WTC11 (cell line): ENCODE measurements at regions not wholly inside any gene's neighbourhood (a gene's known extent, or its start where the extent isn't known, plus 50 kb on each side); places are given as distances from the start of the nearest gene placed in this dataset.

Source experiments
- ATAC-seq: fragments of 200-7000 bp; cut with Tn5 transposase; 2 replicates; pipeline ENCODE4 v1.10.0; 2021; ENCODE audit warnings: mild to moderate bottlenecking, moderate library complexity
- CTCF ChIA-PET: fragments of 300-600 bp; sonication (Branson Sonifier 250); formaldehyde crosslinking; loops from one replicate; lab custom pipeline; 2021; ENCODE audit warnings: antibody characterized with exemption; lab: Charles Lee
- POLR2A ChIA-PET: fragments of 350-600 bp; sonication (Branson Sonifier 250); formaldehyde crosslinking; loops from one replicate; lab custom pipeline; 2021; ENCODE audit warnings: antibody characterized with exemption; lab: Charles Lee
- DNase-seq: peaks from one replicate; pipeline ENCODE4 v3.0.0; 2021; ENCODE audit warnings: low spot score
- H3K27ac Mint-ChIP-seq: 2 replicates; pipeline ENCODE4 v1.8.0; 2021; ENCODE audit warnings: mixed read lengths
- H3K27me3 Mint-ChIP-seq: 2 replicates; pipeline ENCODE4 v1.8.0; 2021; ENCODE audit warnings: low read depth, mild to moderate bottlenecking, moderate library complexity, mixed read lengths
- H3K36me3 Mint-ChIP-seq: 2 replicates; pipeline ENCODE4 v1.8.0; 2021; ENCODE audit warnings: mixed read lengths
- H3K4me1 Mint-ChIP-seq: 2 replicates; pipeline ENCODE4 v1.8.0; 2022; ENCODE audit warnings: mixed read lengths
- H3K4me3 Mint-ChIP-seq: 2 replicates; pipeline ENCODE4 v1.8.0; 2021; ENCODE audit warnings: mild to moderate bottlenecking, moderate library complexity, mixed read lengths
- H3K9me3 Mint-ChIP-seq: 2 replicates; pipeline ENCODE4 v1.8.0; 2021; ENCODE audit warnings: mixed read lengths
- ARID4B ChIP-seq: sonication (generic); formaldehyde crosslinking; IDR thresholded peaks from 2 replicates; pipeline ENCODE4 v1.8.0; 2023; ENCODE audit warnings: missing genetic modification reagents, mild to moderate bottlenecking, borderline replicate concordance
- CBFB ChIP-seq: sonication (generic); formaldehyde crosslinking; IDR thresholded peaks from 2 replicates; pipeline ENCODE4 v1.8.1; 2022; ENCODE audit warnings: mild to moderate bottlenecking, low read depth, missing genetic modification reagents
- ETV6 ChIP-seq: sonication (generic); formaldehyde crosslinking; IDR thresholded peaks from 2 replicates; pipeline ENCODE4 v1.8.1; 2022; ENCODE audit warnings: mild to moderate bottlenecking, missing genetic modification reagents
- GABPB1 ChIP-seq: sonication (generic); formaldehyde crosslinking; IDR thresholded peaks from 2 replicates; pipeline ENCODE4 v1.8.1; 2023; ENCODE audit warnings: mild to moderate bottlenecking, missing genetic modification reagents
- IRF2 ChIP-seq: sonication (generic); formaldehyde crosslinking; IDR thresholded peaks from 2 replicates; pipeline ENCODE4 v1.8.0; 2022; ENCODE audit warnings: low read depth, missing genetic modification reagents, borderline replicate concordance
- KAT7 ChIP-seq: sonication (generic); formaldehyde crosslinking; IDR thresholded peaks from 2 replicates; pipeline ENCODE4 v1.8.1; 2023; ENCODE audit warnings: missing genetic modification reagents, mild to moderate bottlenecking, borderline replicate concordance
- NFATC4 ChIP-seq: fragments of 250-450 bp; sonication (Bioruptor Pico); IDR thresholded peaks from 2 replicates; pipeline ENCODE4 v1.9.0; 2021; ENCODE audit warnings: mild to moderate bottlenecking
- NR2C2 ChIP-seq: sonication (generic); formaldehyde crosslinking; IDR thresholded peaks from 2 replicates; pipeline ENCODE4 v1.8.0; 2022; ENCODE audit warnings: mild to moderate bottlenecking, missing genetic modification reagents
- RELA ChIP-seq: sonication (generic); formaldehyde crosslinking; IDR thresholded peaks from 2 replicates; pipeline ENCODE4 v1.8.1; 2022; ENCODE audit warnings: missing genetic modification reagents, mild to moderate bottlenecking, borderline replicate concordance
- RORB ChIP-seq: fragments of 250-450 bp; sonication (Bioruptor Pico); IDR thresholded peaks from 2 replicates; pipeline ENCODE4 v1.9.0; 2021; ENCODE audit warnings: mild to moderate bottlenecking
- SOX15 ChIP-seq: fragments of 250-450 bp; sonication (Bioruptor Pico); IDR thresholded peaks from 2 replicates; pipeline ENCODE4 v1.9.0; 2021; ENCODE audit warnings: mild to moderate bottlenecking
- TCF7 ChIP-seq: sonication (generic); formaldehyde crosslinking; IDR thresholded peaks from 2 replicates; pipeline ENCODE4 v1.8.0; 2022; ENCODE audit warnings: mild to moderate bottlenecking, low read depth, missing genetic modification reagents, moderate library complexity
- TEAD1 ChIP-seq: sonication (generic); formaldehyde crosslinking; IDR thresholded peaks from 2 replicates; pipeline ENCODE4 v1.8.0; 2022; ENCODE audit warnings: mild to moderate bottlenecking, missing genetic modification reagents
- TEAD4 ChIP-seq: sonication (generic); formaldehyde crosslinking; IDR thresholded peaks from 2 replicates; pipeline ENCODE4 v1.8.0; 2022; ENCODE audit warnings: mild to moderate bottlenecking, missing genetic modification reagents
- ZBTB21 ChIP-seq: sonication (generic); formaldehyde crosslinking; IDR thresholded peaks from 2 replicates; pipeline ENCODE4 v1.8.1; 2023; ENCODE audit warnings: mild to moderate bottlenecking, missing genetic modification reagents, borderline replicate concordance
- TF ChIP-seq, protein P1 (sequence below): sonication (generic); formaldehyde crosslinking; IDR thresholded peaks from 2 replicates; pipeline ENCODE4 v1.8.1; 2023; ENCODE audit warnings: mild to moderate bottlenecking, moderate library complexity, missing genetic modification reagents
- TF ChIP-seq, protein P2 (sequence below): sonication (generic); formaldehyde crosslinking; IDR thresholded peaks from 2 replicates; pipeline ENCODE4 v1.8.0; 2023; ENCODE audit warnings: missing genetic modification reagents
- TF ChIP-seq, protein P3 (sequence below): fragments of 250-450 bp; sonication (Bioruptor Pico); IDR thresholded peaks from 2 replicates; pipeline ENCODE4 v1.9.0; 2021; ENCODE audit warnings: mild to moderate bottlenecking, borderline replicate concordance
- TF ChIP-seq, protein P4 (sequence below): sonication (generic); formaldehyde crosslinking; IDR thresholded peaks from 2 replicates; pipeline ENCODE4 v1.8.0; 2022; ENCODE audit warnings: mild to moderate bottlenecking, missing genetic modification reagents
- TF ChIP-seq, protein P5 (sequence below): sonication (generic); formaldehyde crosslinking; IDR thresholded peaks from 2 replicates; pipeline ENCODE4 v1.8.0; 2022; ENCODE audit warnings: mild to moderate bottlenecking, missing genetic modification reagents

DNA sequence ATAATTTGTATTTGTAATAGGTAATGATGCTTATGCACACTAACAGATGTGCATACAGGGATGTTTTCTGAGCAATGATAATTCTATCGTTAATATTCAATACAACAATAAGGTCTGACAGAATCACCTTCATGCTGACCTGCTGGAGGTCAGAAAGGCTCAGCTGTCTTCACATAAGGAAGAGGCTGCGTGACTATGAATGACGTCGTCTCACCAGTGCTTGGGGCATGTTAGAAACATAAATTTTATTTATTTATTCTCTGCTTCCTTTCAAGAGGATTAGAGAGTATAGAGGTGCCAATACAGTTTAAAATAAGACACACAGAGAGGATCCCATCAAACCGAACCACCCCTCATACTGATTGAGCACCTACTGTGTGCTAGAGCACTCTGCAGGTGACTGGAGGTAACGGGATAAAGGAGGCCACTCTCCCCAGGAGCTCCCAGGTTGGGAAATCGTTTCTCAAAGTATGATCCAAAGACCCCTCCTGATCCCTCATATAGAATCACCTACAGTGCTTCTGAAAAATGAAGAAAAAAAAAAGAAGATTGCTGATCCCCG lies 265.6 kb upstream of the NPVF start:
- ATAC-seq, result no peak
- CTCF ChIA-PET, result no interaction called here
- no peaks in the 10 kb centered on the region for H3K27me3 Mint-ChIP-seq

DNA sequence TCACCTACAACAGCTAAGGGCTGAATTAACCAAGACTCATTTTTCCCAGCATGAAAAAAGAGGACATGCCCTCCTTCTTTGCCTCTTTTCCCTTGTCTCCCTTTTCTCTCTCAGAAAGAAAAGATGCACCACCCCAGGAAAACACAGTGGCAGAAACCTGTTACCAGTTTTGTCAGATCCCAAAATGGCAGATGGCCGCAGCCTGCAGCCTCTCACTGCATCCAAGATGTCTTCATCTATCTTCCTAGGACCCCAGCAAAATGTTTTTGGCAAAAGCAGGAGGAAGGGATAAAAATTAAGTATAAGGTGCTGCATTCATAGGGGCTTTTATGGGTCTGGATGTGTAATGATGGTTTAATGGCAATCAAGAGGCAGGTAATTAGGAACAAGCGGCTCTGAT lies 266.6 kb upstream of the NPVF start:
- no peak for TF ChIP-seq TEAD4 (CRISPR knock-in tag)
- no peak for TF ChIP-seq TCF7 (CRISPR knock-in tag)
- no peak for TF ChIP-seq NR2C2 (CRISPR knock-in tag)
- no peak for TF ChIP-seq ARID4B (CRISPR knock-in tag)
- TF ChIP-seq NFATC4 (CRISPR knock-in tag), result no peak
- TF ChIP-seq, protein P1, sequence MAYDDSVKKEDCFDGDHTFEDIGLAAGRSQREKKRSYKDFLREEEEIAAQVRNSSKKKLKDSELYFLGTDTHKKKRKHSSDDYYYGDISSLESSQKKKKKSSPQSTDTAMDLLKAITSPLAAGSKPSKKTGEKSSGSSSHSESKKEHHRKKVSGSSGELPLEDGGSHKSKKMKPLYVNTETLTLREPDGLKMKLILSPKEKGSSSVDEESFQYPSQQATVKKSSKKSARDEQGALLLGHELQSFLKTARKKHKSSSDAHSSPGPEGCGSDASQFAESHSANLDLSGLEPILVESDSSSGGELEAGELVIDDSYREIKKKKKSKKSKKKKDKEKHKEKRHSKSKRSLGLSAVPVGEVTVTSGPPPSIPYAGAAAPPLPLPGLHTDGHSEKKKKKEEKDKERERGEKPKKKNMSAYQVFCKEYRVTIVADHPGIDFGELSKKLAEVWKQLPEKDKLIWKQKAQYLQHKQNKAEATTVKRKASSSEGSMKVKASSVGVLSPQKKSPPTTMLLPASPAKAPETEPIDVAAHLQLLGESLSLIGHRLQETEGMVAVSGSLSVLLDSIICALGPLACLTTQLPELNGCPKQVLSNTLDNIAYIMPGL, result no peak
- TF ChIP-seq KAT7, result no peak
- no peak for TF ChIP-seq ZBTB21 (CRISPR knock-in tag)
- no peak for TF ChIP-seq CBFB (CRISPR knock-in tag)
- TF ChIP-seq, protein P2, sequence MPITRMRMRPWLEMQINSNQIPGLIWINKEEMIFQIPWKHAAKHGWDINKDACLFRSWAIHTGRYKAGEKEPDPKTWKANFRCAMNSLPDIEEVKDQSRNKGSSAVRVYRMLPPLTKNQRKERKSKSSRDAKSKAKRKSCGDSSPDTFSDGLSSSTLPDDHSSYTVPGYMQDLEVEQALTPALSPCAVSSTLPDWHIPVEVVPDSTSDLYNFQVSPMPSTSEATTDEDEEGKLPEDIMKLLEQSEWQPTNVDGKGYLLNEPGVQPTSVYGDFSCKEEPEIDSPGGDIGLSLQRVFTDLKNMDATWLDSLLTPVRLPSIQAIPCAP (CRISPR knock-in tag), result no peak
- no peak for TF ChIP-seq SOX15
- TF ChIP-seq, protein P3, sequence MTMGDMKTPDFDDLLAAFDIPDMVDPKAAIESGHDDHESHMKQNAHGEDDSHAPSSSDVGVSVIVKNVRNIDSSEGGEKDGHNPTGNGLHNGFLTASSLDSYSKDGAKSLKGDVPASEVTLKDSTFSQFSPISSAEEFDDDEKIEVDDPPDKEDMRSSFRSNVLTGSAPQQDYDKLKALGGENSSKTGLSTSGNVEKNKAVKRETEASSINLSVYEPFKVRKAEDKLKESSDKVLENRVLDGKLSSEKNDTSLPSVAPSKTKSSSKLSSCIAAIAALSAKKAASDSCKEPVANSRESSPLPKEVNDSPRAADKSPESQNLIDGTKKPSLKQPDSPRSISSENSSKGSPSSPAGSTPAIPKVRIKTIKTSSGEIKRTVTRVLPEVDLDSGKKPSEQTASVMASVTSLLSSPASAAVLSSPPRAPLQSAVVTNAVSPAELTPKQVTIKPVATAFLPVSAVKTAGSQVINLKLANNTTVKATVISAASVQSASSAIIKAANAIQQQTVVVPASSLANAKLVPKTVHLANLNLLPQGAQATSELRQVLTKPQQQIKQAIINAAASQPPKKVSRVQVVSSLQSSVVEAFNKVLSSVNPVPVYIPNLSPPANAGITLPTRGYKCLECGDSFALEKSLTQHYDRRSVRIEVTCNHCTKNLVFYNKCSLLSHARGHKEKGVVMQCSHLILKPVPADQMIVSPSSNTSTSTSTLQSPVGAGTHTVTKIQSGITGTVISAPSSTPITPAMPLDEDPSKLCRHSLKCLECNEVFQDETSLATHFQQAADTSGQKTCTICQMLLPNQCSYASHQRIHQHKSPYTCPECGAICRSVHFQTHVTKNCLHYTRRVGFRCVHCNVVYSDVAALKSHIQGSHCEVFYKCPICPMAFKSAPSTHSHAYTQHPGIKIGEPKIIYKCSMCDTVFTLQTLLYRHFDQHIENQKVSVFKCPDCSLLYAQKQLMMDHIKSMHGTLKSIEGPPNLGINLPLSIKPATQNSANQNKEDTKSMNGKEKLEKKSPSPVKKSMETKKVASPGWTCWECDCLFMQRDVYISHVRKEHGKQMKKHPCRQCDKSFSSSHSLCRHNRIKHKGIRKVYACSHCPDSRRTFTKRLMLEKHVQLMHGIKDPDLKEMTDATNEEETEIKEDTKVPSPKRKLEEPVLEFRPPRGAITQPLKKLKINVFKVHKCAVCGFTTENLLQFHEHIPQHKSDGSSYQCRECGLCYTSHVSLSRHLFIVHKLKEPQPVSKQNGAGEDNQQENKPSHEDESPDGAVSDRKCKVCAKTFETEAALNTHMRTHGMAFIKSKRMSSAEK, result no peak
- TF ChIP-seq ETV6 (CRISPR knock-in tag), result no peak
- TF ChIP-seq, protein P4, sequence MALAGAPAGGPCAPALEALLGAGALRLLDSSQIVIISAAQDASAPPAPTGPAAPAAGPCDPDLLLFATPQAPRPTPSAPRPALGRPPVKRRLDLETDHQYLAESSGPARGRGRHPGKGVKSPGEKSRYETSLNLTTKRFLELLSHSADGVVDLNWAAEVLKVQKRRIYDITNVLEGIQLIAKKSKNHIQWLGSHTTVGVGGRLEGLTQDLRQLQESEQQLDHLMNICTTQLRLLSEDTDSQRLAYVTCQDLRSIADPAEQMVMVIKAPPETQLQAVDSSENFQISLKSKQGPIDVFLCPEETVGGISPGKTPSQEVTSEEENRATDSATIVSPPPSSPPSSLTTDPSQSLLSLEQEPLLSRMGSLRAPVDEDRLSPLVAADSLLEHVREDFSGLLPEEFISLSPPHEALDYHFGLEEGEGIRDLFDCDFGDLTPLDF (CRISPR knock-in tag), result no peak
- TF ChIP-seq GABPB1 (CRISPR knock-in tag), result no peak
- ATAC-seq (no peak), DNase-seq (no peak)
- POLR2A ChIA-PET, result no interaction called here
- H3K27ac Mint-ChIP-seq, result no peak overlapping the region
- no peaks in the 10 kb centered on the region for H3K4me1 Mint-ChIP-seq
- no peaks in the 10 kb centered on the region for H3K9me3 Mint-ChIP-seq
- no peaks in the 10 kb centered on the region for H3K27me3 Mint-ChIP-seq
- CTCF ChIA-PET, result no interaction called here
- no peaks in the 10 kb centered on the region for H3K36me3 Mint-ChIP-seq
- no peak overlapping the region for H3K4me3 Mint-ChIP-seq

More for the DNA sequence above, 265.6 kb upstream of the NPVF start:
- POLR2A ChIA-PET, result no interaction called here
- Mint-ChIP-seq H3K36me3 (no peaks in the 10 kb centered on the region), H3K9me3 (no peaks in the 10 kb centered on the region), H3K4me1 (no peaks in the 10 kb centered on the region), H3K4me3 (no peak overlapping the region), H3K27ac (no peak overlapping the region)
- DNase-seq, result no peak
- TF ChIP-seq RORB (CRISPR knock-in tag), result no peak
- no peak for TF ChIP-seq TEAD1 (CRISPR knock-in tag)
- no peak for TF ChIP-seq RELA (CRISPR knock-in tag)
- TF ChIP-seq, protein P5, sequence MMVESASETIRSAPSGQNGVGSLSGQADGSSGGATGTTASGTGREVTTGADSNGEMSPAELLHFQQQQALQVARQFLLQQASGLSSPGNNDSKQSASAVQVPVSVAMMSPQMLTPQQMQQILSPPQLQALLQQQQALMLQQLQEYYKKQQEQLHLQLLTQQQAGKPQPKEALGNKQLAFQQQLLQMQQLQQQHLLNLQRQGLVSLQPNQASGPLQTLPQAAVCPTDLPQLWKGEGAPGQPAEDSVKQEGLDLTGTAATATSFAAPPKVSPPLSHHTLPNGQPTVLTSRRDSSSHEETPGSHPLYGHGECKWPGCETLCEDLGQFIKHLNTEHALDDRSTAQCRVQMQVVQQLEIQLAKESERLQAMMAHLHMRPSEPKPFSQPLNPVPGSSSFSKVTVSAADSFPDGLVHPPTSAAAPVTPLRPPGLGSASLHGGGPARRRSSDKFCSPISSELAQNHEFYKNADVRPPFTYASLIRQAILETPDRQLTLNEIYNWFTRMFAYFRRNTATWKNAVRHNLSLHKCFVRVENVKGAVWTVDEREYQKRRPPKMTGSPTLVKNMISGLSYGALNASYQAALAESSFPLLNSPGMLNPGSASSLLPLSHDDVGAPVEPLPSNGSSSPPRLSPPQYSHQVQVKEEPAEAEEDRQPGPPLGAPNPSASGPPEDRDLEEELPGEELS (CRISPR knock-in tag), result no peak
- no peak for TF ChIP-seq IRF2
- no peak for TF ChIP-seq TEAD4 (CRISPR knock-in tag)
- no peak for TF ChIP-seq CBFB (CRISPR knock-in tag)
- TF ChIP-seq ETV6 (CRISPR knock-in tag), result no peak
- no peak for TF ChIP-seq ZBTB21 (CRISPR knock-in tag)
